DOHH2 (cell line): ENCODE measurements at regions not wholly inside any gene's neighbourhood (a gene's known extent, or its start where the extent isn't known, plus 50 kb on each side); places are given as distances from the start of the nearest gene placed in this dataset.

ENCODE experiments used
- H3F3A ChIP-seq: fragments of 200-600 bp; sonication (generic), shearing (Covaris generic); 2 replicates; pipeline ENCODE4 v1.6.0; 2016; ENCODE audit warnings: antibody characterized with exemption, mild to moderate bottlenecking; ENCODE audit not compliant: control insufficient read depth, insufficient read depth
- H3K27ac ChIP-seq: fragments of 200-600 bp; sonication (generic); 2 replicates; pipeline ENCODE4 v1.5.1; 2014; ENCODE audit warnings: low read depth, mild to moderate bottlenecking, low read length, moderate library complexity
- H3K27me3 ChIP-seq: fragments of 200-600 bp; sonication (generic); 2 replicates; pipeline ENCODE4 v1.6.1; 2014; ENCODE audit warnings: mild to moderate bottlenecking, low read length, mixed read lengths; ENCODE audit not compliant: control insufficient read depth
- H3K36me3 ChIP-seq: fragments of 200-600 bp; sonication (generic); 2 replicates; pipeline ENCODE4 v1.6.1; 2014; ENCODE audit warnings: mild to moderate bottlenecking, low read length, moderate library complexity, mixed read lengths; ENCODE audit not compliant: control insufficient read depth
- H3K4me1 ChIP-seq: fragments of 200-600 bp; sonication (generic); 2 replicates; pipeline ENCODE4 v1.6.1; 2014; ENCODE audit warnings: mild to moderate bottlenecking, low read length, mixed read lengths; ENCODE audit not compliant: control insufficient read depth
- H3K4me2 ChIP-seq: fragments of 200-600 bp; sonication (generic); 2 replicates; pipeline ENCODE4 v1.6.0; 2014; ENCODE audit warnings: mild to moderate bottlenecking, low read length, moderate library complexity
- H3K4me3 ChIP-seq: fragments of 200-600 bp; sonication (generic); 2 replicates; pipeline ENCODE4 v1.5.1; 2014; ENCODE audit warnings: mild to moderate bottlenecking, low read length, mixed read lengths
- H3K79me2 ChIP-seq: fragments of 200-600 bp; sonication (generic); 2 replicates; pipeline ENCODE4 v1.6.1; 2014; ENCODE audit warnings: mild to moderate bottlenecking, low read length, mixed read lengths; ENCODE audit not compliant: control insufficient read depth
- H3K9me2 ChIP-seq: fragments of 200-600 bp; sonication (generic); replicated peaks from 2 replicates; pipeline ENCODE4 v1.6.1; 2014; ENCODE audit warnings: mild to moderate bottlenecking, low read length, mixed read lengths; ENCODE audit not compliant: control insufficient read depth
- H3K9me3 ChIP-seq: fragments of 200-600 bp; sonication (generic); 2 replicates; pipeline ENCODE4 v1.6.1; 2014; ENCODE audit warnings: antibody characterized with exemption, low read length, mixed read lengths; ENCODE audit not compliant: control insufficient read depth, insufficient read depth
- H4K20me1 ChIP-seq: fragments of 200-600 bp; sonication (generic); 2 replicates; pipeline ENCODE4 v1.6.0; 2014; ENCODE audit warnings: low read depth, mild to moderate bottlenecking, antibody characterized with exemption, low read length, moderate library complexity; ENCODE audit not compliant: control insufficient read depth, insufficient read depth
- CTCF ChIP-seq: fragments of 200-600 bp; sonication (generic); IDR thresholded peaks from one replicate; pipeline ENCODE4 v1.5.1; 2014; ENCODE audit warnings: antibody characterized with exemption, mild to moderate bottlenecking, low read depth, low read length; ENCODE audit not compliant: poor library complexity, severe bottlenecking
- EZH2phosphoT487 ChIP-seq: fragments of 200-600 bp; sonication (generic); IDR thresholded peaks from 2 replicates; pipeline ENCODE4 v1.6.1; 2017; ENCODE audit warnings: borderline replicate concordance, mild to moderate bottlenecking, antibody characterized with exemption, low read length, moderate library complexity, mixed read lengths

- H3K79me2 ChIP-seq, result no peaks in the 10 kb centered on the region
- no peak overlapping the region for H3K4me3 ChIP-seq
- H3K9me3 ChIP-seq, result no peaks in the 10 kb centered on the region
- no peaks in the 10 kb centered on the region for H3K27me3 ChIP-seq
- no peak overlapping the region for H3K27ac ChIP-seq
- no peaks in the 10 kb centered on the region for H3K36me3 ChIP-seq
- H3K4me1 ChIP-seq, result no peaks in the 10 kb centered on the region
- no peak overlapping the region for H3K4me2 ChIP-seq
- no peaks in the 10 kb centered on the region for H3F3A ChIP-seq
- TF ChIP-seq EZH2phosphoT487, result no peak
- no peak for TF ChIP-seq CTCF
- no peaks in the 10 kb centered on the region for H3K9me2 ChIP-seq
- no peaks in the 10 kb centered on the region for H4K20me1 ChIP-seq
Observed at GRCh38 chr7:31456646-31457368, 57.1 kb upstream of the ITPRID1 start.

GRCh38 chr7:31457551-31457950, 56.3 kb upstream of the ITPRID1 start:
- Histone ChIP-seq H3K4me1 (no peaks in the 10 kb centered on the region), H3K27me3 (no peaks in the 10 kb centered on the region), H3K9me3 (no peaks in the 10 kb centered on the region), H3K9me2 (no peaks in the 10 kb centered on the region), H3K27ac (no peak overlapping the region), H3K79me2 (no peaks in the 10 kb centered on the region), H3K4me3 (no peak overlapping the region), H3F3A (no peaks in the 10 kb centered on the region), H3K4me2 (no peak overlapping the region), H3K36me3 (no peaks in the 10 kb centered on the region), H4K20me1 (no peaks in the 10 kb centered on the region)
- no peak for TF ChIP-seq CTCF
- no peak for TF ChIP-seq EZH2phosphoT487

GRCh38 chr7:31458203-31458602, 55.7 kb upstream of the ITPRID1 start:
- Histone ChIP-seq H3K4me1 (no peaks in the 10 kb centered on the region), H3K9me3 (no peaks in the 10 kb centered on the region), H3K9me2 (no peaks in the 10 kb centered on the region), H3K79me2 (no peaks in the 10 kb centered on the region), H3F3A (no peaks in the 10 kb centered on the region), H4K20me1 (no peaks in the 10 kb centered on the region), H3K27me3 (no peaks in the 10 kb centered on the region), H3K4me3 (no peak overlapping the region), H3K4me2 (no peak overlapping the region), H3K36me3 (no peaks in the 10 kb centered on the region), H3K27ac (no peak overlapping the region)
- TF ChIP-seq CTCF (no peak), EZH2phosphoT487 (no peak)
